NCI-H1930 (cell line): ENCODE measurements at regions not wholly inside any gene's neighbourhood (a gene's known extent, or its start where the extent isn't known, plus 50 kb on each side); places are given as distances from the start of the nearest gene placed in this dataset.

Source experiments
- DNase-seq, 2 experiments: peaks; one replicate each; lab custom pipeline; 2025; lab: John Stamatoyannopoulos, UW

GRCh38 chr11:19472679-19473078 lies 231.9 kb upstream of the E2F8 start:
- no peak for DNase-seq

GRCh38 chr11:19467904-19468303 lies 227.2 kb upstream of the E2F8 start:
- DNase-seq, result no peak

- no peak for DNase-seq
Measured at GRCh38 chr11:19466314-19466713, 225.6 kb upstream of the E2F8 start.

- no peak for DNase-seq
Measured at GRCh38 chr11:19463976-19464375, 223.2 kb upstream of the E2F8 start.

- DNase-seq, result no peak
Measured at GRCh38 chr11:19460718-19461405, 220.1 kb upstream of the E2F8 start.

GRCh38 chr11:19459240-19459639 lies 218.5 kb upstream of the E2F8 start:
- no peak for DNase-seq

GRCh38 chr11:19458721-19459120 lies 218.0 kb upstream of the E2F8 start:
- no peak for DNase-seq

- no peak for DNase-seq
Measured at GRCh38 chr11:19458231-19458630, 217.5 kb upstream of the E2F8 start.

- DNase-seq, result no peak
Measured at GRCh38 chr11:19455731-19456130, 215.0 kb upstream of the E2F8 start.

GRCh38 chr11:19453651-19454257 lies 213.0 kb upstream of the E2F8 start:
- no peak for DNase-seq

- no peak for DNase-seq
Measured at GRCh38 chr11:19451609-19452008, 210.9 kb upstream of the E2F8 start.

- no peak for DNase-seq
Measured at GRCh38 chr11:19450282-19450681, 209.5 kb upstream of the E2F8 start.

GRCh38 chr11:19448651-19449050 lies 207.9 kb upstream of the E2F8 start:
- no peak for DNase-seq

GRCh38 chr11:19447150-19447566 lies 206.4 kb upstream of the E2F8 start:
- no peak for DNase-seq

- no peak for DNase-seq
Measured at GRCh38 chr11:19445771-19446170, 205.0 kb upstream of the E2F8 start.

- no peak for DNase-seq
Measured at GRCh38 chr11:19444231-19444630, 203.5 kb upstream of the E2F8 start.

- DNase-seq, result no peak
Measured at GRCh38 chr11:19442554-19442910, 201.8 kb upstream of the E2F8 start.

- no peak for DNase-seq
Measured at GRCh38 chr11:19441752-19442553, 201.2 kb upstream of the E2F8 start.

- DNase-seq, result no peak
Measured at GRCh38 chr11:19441288-19441687, 200.5 kb upstream of the E2F8 start.

- no peak for DNase-seq
Measured at GRCh38 chr11:19437760-19438159, 197.0 kb upstream of the E2F8 start.

- no peak for DNase-seq
Measured at GRCh38 chr11:19436932-19437331, 196.2 kb upstream of the E2F8 start.

- DNase-seq, result no peak
Measured at GRCh38 chr11:19435306-19435989, 194.7 kb upstream of the E2F8 start.

GRCh38 chr11:19433791-19434190 lies 193.0 kb upstream of the E2F8 start:
- no peak for DNase-seq
